ENCODE measurements at regions not wholly inside any gene's neighbourhood (a gene's known extent, or its start where the extent isn't known, plus 50 kb on each side); places are given as distances from the start of the nearest gene placed in this dataset.
"Not testable (repeated sequence)": the region's sequence is repeated elsewhere in the genome, so short reads cannot be mapped to it uniquely, and the experiment has no call there.

- Mint-ChIP-seq H3K4me1 (ENCODE audit: low read depth, unreplicated experiment) (no peaks in the 10 kb centered on the region), H3K27me3 (ENCODE audit: unreplicated experiment) (no peaks in the 10 kb centered on the region), H3K4me3 (ENCODE audit: low read depth, unreplicated experiment) (no peak overlapping the region), H3K36me3 (ENCODE audit: insufficient read depth, unreplicated experiment) (no peaks in the 10 kb centered on the region), H3K27ac (ENCODE audit: unreplicated experiment) (no peak overlapping the region), H3K9me3 (ENCODE audit: low read depth, unreplicated experiment) (peaks cover 6% of the 10 kb centered on the region)
- TF ChIP-seq CTCF (IDR thresholded peaks at IDR 0.05; ENCODE audit: unreplicated experiment) = no peak
- BruUV-seq (replicated peaks) = no TSS peak
- DNase-seq = no peak
- CTCF ChIA-PET = no interaction called here
- intact Hi-C loops (cut with micrococcal nuclease; ENCODE audit: unreplicated experiment) = no loop called here
Observed at GRCh38 chr9:65449423-65449822, 164.4 kb upstream of the FOXD4L5 start.

- H3K36me3 Mint-ChIP-seq (ENCODE audit: insufficient read depth, unreplicated experiment); H3K27ac Mint-ChIP-seq (ENCODE audit: unreplicated experiment); H3K4me3 Mint-ChIP-seq (ENCODE audit: low read depth, unreplicated experiment); CTCF ChIA-PET; H3K9me3 Mint-ChIP-seq (ENCODE audit: low read depth, unreplicated experiment); H3K27me3 Mint-ChIP-seq (ENCODE audit: unreplicated experiment); BruUV-seq (replicated peaks); H3K4me1 Mint-ChIP-seq (ENCODE audit: low read depth, unreplicated experiment); intact Hi-C loops (cut with micrococcal nuclease; ENCODE audit: unreplicated experiment); DNase-seq: not testable (repeated sequence)
Observed at GRCh38 chr9:65447146-65447545, 162.1 kb upstream of the FOXD4L5 start.

GRCh38 chr9:65445991-65446390 is 161.0 kb upstream of the FOXD4L5 start:
- CTCF ChIA-PET; H3K27me3 Mint-ChIP-seq (ENCODE audit: unreplicated experiment); H3K36me3 Mint-ChIP-seq (ENCODE audit: insufficient read depth, unreplicated experiment); H3K4me1 Mint-ChIP-seq (ENCODE audit: low read depth, unreplicated experiment); H3K9me3 Mint-ChIP-seq (ENCODE audit: low read depth, unreplicated experiment); DNase-seq; H3K4me3 Mint-ChIP-seq (ENCODE audit: low read depth, unreplicated experiment); H3K27ac Mint-ChIP-seq (ENCODE audit: unreplicated experiment); BruUV-seq (replicated peaks); intact Hi-C loops (cut with micrococcal nuclease; ENCODE audit: unreplicated experiment): not testable (repeated sequence)

- DNase-seq = no peak
- CTCF ChIA-PET = no interaction called here
- H3K4me1 Mint-ChIP-seq (ENCODE audit: low read depth, unreplicated experiment) = no peaks in the 10 kb centered on the region
- no peaks in the 10 kb centered on the region for H3K27me3 Mint-ChIP-seq (ENCODE audit: unreplicated experiment)
- intact Hi-C loops (cut with micrococcal nuclease; ENCODE audit: unreplicated experiment) = no loop called here
- no TSS peak for BruUV-seq (replicated peaks)
- no peaks in the 10 kb centered on the region for H3K36me3 Mint-ChIP-seq (ENCODE audit: insufficient read depth, unreplicated experiment)
- peaks cover 3% of the 10 kb centered on the region for H3K9me3 Mint-ChIP-seq (ENCODE audit: low read depth, unreplicated experiment)
- no peak overlapping the region for H3K4me3 Mint-ChIP-seq (ENCODE audit: low read depth, unreplicated experiment)
- no peak overlapping the region for H3K27ac Mint-ChIP-seq (ENCODE audit: unreplicated experiment)
- TF ChIP-seq CTCF (IDR thresholded peaks at IDR 0.05; ENCODE audit: unreplicated experiment) = no peak
Observed at GRCh38 chr9:65444943-65445342, 159.9 kb upstream of the FOXD4L5 start.

GRCh38 chr9:65442116-65442515 is 157.1 kb upstream of the FOXD4L5 start:
- CTCF ChIA-PET; H3K36me3 Mint-ChIP-seq (ENCODE audit: insufficient read depth, unreplicated experiment); H3K9me3 Mint-ChIP-seq (ENCODE audit: low read depth, unreplicated experiment); BruUV-seq (replicated peaks); H3K4me3 Mint-ChIP-seq (ENCODE audit: low read depth, unreplicated experiment); H3K27me3 Mint-ChIP-seq (ENCODE audit: unreplicated experiment); H3K27ac Mint-ChIP-seq (ENCODE audit: unreplicated experiment); intact Hi-C loops (cut with micrococcal nuclease; ENCODE audit: unreplicated experiment); H3K4me1 Mint-ChIP-seq (ENCODE audit: low read depth, unreplicated experiment); DNase-seq: not testable (repeated sequence)

- H3K4me1 Mint-ChIP-seq (ENCODE audit: low read depth, unreplicated experiment); DNase-seq; H3K36me3 Mint-ChIP-seq (ENCODE audit: insufficient read depth, unreplicated experiment); CTCF ChIA-PET; H3K27me3 Mint-ChIP-seq (ENCODE audit: unreplicated experiment); H3K4me3 Mint-ChIP-seq (ENCODE audit: low read depth, unreplicated experiment); H3K27ac Mint-ChIP-seq (ENCODE audit: unreplicated experiment); BruUV-seq (replicated peaks); intact Hi-C loops (cut with micrococcal nuclease; ENCODE audit: unreplicated experiment): not testable (repeated sequence)
- H3K9me3 Mint-ChIP-seq (ENCODE audit: low read depth, unreplicated experiment) = peaks cover 11% of the 10 kb centered on the region
Observed at GRCh38 chr9:65441324-65441920, 156.4 kb upstream of the FOXD4L5 start.

All from Calu3 (cell line).